ENCODE measurements at regions not wholly inside any gene's neighbourhood (a gene's known extent, or its start where the extent isn't known, plus 50 kb on each side); places are given as distances from the start of the nearest gene placed in this dataset.

GRCh38 chr3:79983118-79983517 lies 215.3 kb upstream of the ROBO1 start:
- 38 to 49% (median 40%) methylated on average over 1 of the region's 1 CpG for WGBS, 4 donors
- DNase-seq: no peak
- H3K27ac ChIP-seq: no peak overlapping the region
- ATAC-seq: no peak
- H3K4me3 ChIP-seq: no peak overlapping the region
- TF ChIP-seq POLR2A (IDR thresholded peaks at IDR 0.05) (no peak), CTCF (IDR thresholded peaks at IDR 0.05) (no peak)
- peaks cover 0 to 7% (median 0%) of the 10 kb centered on the region in 12 donors for H3K9me3 ChIP-seq
- no peaks in the 10 kb centered on the region for H3K27me3 ChIP-seq
- no peaks in the 10 kb centered on the region for H3K36me3 ChIP-seq
- intact Hi-C loops (cut with DNase I): no loop called here
- H3K4me1 ChIP-seq: no peaks in the 10 kb centered on the region

GRCh38 chr3:79979990-79980389 lies 212.2 kb upstream of the ROBO1 start:
- intact Hi-C loops (cut with DNase I): no loop called here
- ATAC-seq: no peak
- DNase-seq: no peak
- no peak overlapping the region for H3K4me3 ChIP-seq
- TF ChIP-seq CTCF (IDR thresholded peaks at IDR 0.05) (no peak), POLR2A (IDR thresholded peaks at IDR 0.05) (no peak)
- H3K27ac ChIP-seq: no peak overlapping the region
- H3K9me3 ChIP-seq: peaks cover 0 to 11% (median 0%) of the 10 kb centered on the region in 12 donors
- 84 to 90% (median 88%) methylated on average over 3 of the region's 3 CpGs for WGBS, 4 donors
- H3K4me1 ChIP-seq: no peaks in the 10 kb centered on the region
- no peaks in the 10 kb centered on the region for H3K36me3 ChIP-seq
- H3K27me3 ChIP-seq: no peaks in the 10 kb centered on the region

- ATAC-seq (no peak), DNase-seq (no peak)
- Histone ChIP-seq H3K4me1 (no peaks in the 10 kb centered on the region), H3K27me3 (no peaks in the 10 kb centered on the region), H3K4me3 (no peak overlapping the region), H3K36me3 (no peaks in the 10 kb centered on the region), H3K9me3 (peaks cover 0 to 11% (median 0%) of the 10 kb centered on the region in 12 donors), H3K27ac (no peak overlapping the region)
- WGBS, 4 donors: 74 to 84% (median 77%) methylated on average over 1 of the region's 1 CpG
- intact Hi-C loops (cut with DNase I): no loop called here
- no peak for TF ChIP-seq POLR2A (IDR thresholded peaks at IDR 0.05)
- no peak for TF ChIP-seq CTCF (IDR thresholded peaks at IDR 0.05)
Measured at GRCh38 chr3:79976466-79976865, 208.7 kb upstream of the ROBO1 start.

- Histone ChIP-seq H3K27ac (peak overlapping the region in 3 of 12 donors; percentile 28 to 51 (median 35)), H3K36me3 (no peaks in the 10 kb centered on the region), H3K4me1 (no peaks in the 10 kb centered on the region), H3K9me3 (peaks cover 0 to 11% (median 0%) of the 10 kb centered on the region in 12 donors), H3K4me3 (no peak overlapping the region), H3K27me3 (no peaks in the 10 kb centered on the region)
- intact Hi-C loops (cut with DNase I): no loop called here
- peak; percentile 96 to 97 (median 97) for ATAC-seq
- TF ChIP-seq CTCF (IDR thresholded peaks at IDR 0.05) (no peak), POLR2A (IDR thresholded peaks at IDR 0.05) (no peak)
- DNase-seq: peak in 2 of 5 donors; percentile 6 to 26
- 43 to 54% (median 45%) methylated on average over 5 of the region's 5 CpGs for WGBS, 4 donors
Measured at GRCh38 chr3:79973917-79974595, 206.3 kb upstream of the ROBO1 start.

All from heart left ventricle (tissue), 16 donors.